ENCODE measurements at regions not wholly inside any gene's neighbourhood (a gene's known extent, or its start where the extent isn't known, plus 50 kb on each side); places are given as distances from the start of the nearest gene placed in this dataset.

DNA sequence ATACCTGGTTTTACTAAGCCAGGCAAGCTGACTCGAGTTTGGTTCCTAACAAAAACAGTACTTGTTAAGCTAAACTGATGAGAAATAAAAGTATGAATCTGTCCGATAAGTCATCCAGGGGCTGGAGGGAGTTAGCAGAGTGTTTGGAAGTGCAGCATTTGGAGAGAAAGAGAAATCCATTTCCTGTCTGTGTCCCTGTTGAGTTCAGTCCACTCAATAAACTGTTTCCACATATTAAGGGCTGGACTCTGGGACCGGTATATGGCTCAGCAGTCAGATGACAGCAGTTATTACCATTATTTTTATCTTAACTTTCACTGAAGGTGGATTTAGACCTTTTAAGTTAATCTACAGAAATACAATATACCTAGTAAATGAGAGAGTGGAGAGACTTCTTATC lies 130.6 kb upstream of the ADRA1B start:
- TF ChIP-seq, protein P1, sequence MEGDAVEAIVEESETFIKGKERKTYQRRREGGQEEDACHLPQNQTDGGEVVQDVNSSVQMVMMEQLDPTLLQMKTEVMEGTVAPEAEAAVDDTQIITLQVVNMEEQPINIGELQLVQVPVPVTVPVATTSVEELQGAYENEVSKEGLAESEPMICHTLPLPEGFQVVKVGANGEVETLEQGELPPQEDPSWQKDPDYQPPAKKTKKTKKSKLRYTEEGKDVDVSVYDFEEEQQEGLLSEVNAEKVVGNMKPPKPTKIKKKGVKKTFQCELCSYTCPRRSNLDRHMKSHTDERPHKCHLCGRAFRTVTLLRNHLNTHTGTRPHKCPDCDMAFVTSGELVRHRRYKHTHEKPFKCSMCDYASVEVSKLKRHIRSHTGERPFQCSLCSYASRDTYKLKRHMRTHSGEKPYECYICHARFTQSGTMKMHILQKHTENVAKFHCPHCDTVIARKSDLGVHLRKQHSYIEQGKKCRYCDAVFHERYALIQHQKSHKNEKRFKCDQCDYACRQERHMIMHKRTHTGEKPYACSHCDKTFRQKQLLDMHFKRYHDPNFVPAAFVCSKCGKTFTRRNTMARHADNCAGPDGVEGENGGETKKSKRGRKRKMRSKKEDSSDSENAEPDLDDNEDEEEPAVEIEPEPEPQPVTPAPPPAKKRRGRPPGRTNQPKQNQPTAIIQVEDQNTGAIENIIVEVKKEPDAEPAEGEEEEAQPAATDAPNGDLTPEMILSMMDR (IDR thresholded peaks at IDR 0.05; ENCODE audit: extremely low read depth, low read depth, low read length), result no peak
- Histone ChIP-seq H3K27ac (ENCODE audit: low read depth, low read length) (no peak overlapping the region), H3K79me2 (ENCODE audit: insufficient read depth, low read length) (no peaks in the 10 kb centered on the region), H4K20me1 (ENCODE audit: insufficient read depth, low read length) (no peaks in the 10 kb centered on the region), H3K9me3 (ENCODE audit: low read depth, low read length) (no peaks in the 10 kb centered on the region), H3K36me3 (ENCODE audit: insufficient read depth, low read length) (no peaks in the 10 kb centered on the region), H3K4me3 (ENCODE audit: insufficient read depth, low read length) (no peak overlapping the region), H2AFZ (ENCODE audit: low read length) (no peak overlapping the region), H3K27me3 (ENCODE audit: insufficient read depth, low read length) (no peaks in the 10 kb centered on the region), H3K4me2 (ENCODE audit: insufficient read depth, low read length) (no peak overlapping the region), H3K4me1 (ENCODE audit: insufficient read depth, low read length) (peaks cover 10% of the 10 kb centered on the region)
- peak; percentile 64 for DNase-seq (ENCODE audit: insufficient read length, low spot score, missing footprints)

DNA sequence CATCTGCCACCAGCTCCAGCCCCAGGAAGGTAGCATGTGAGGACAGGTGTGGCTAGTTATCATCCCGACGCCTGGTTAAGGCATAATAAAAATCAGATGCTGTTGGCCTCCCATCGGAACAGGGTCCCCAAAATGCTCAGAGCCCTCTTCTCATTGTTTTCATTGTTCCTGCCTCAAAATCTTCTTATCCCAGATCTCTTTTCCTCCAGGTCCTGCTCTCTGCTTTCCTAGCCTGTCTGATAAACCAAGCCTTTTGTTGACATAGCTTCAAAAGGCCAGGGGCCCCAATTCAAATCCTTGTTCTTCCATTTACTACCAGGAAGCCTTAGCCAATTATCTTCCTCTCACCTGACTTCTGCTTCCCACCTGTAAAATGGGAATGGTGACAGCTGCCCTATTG lies 130.1 kb upstream of the ADRA1B start:
- Histone ChIP-seq H4K20me1 (ENCODE audit: insufficient read depth, low read length) (no peaks in the 10 kb centered on the region), H2AFZ (ENCODE audit: low read length) (no peak overlapping the region), H3K79me2 (ENCODE audit: insufficient read depth, low read length) (no peaks in the 10 kb centered on the region), H3K4me3 (ENCODE audit: insufficient read depth, low read length) (no peak overlapping the region), H3K27me3 (ENCODE audit: insufficient read depth, low read length) (no peaks in the 10 kb centered on the region), H3K9me3 (ENCODE audit: low read depth, low read length) (no peaks in the 10 kb centered on the region), H3K4me2 (ENCODE audit: insufficient read depth, low read length) (no peak overlapping the region), H3K27ac (ENCODE audit: low read depth, low read length) (no peak overlapping the region), H3K36me3 (ENCODE audit: insufficient read depth, low read length) (no peaks in the 10 kb centered on the region), H3K4me1 (ENCODE audit: insufficient read depth, low read length) (peaks cover 10% of the 10 kb centered on the region)
- no peak for DNase-seq (ENCODE audit: insufficient read length, low spot score, missing footprints)
- TF ChIP-seq, protein P1 (IDR thresholded peaks at IDR 0.05; ENCODE audit: extremely low read depth, low read depth, low read length), result no peak

DNA sequence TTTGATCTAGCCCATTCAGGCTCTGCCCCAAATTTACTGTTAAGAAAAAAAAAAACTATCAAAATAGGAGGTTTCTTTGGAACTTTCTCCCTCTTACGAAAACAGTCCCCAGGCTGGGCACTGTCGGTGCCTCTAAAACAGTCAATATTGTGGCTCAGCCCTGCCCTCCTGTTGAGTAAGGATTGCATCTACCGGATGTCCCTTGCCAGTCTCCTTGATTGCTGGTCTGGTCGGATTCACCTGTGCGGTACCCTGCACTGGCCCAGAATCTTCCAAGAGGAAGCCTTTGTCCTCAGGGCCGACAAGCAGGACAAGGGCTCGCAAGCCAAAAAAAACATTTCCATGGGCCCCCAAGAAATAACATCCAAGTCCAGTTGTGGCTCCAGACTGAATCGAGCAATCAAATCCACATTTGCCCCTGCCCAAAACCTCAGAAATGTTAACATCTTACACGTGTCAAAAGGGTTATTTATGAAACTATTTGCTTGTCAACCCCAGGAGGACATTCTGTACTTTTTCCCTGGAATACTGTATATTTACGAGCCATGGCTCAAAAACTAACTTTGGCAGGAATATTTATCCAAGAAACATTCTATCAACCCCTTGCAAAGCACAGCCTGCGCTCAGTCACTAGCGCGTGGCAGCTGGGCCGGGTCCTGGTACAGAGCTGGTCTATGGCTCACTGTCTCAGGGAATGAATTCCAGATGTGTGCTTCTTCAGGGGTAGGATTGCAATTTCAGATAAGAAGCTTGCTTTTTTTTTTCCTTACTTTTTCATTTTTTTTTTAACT lies 129.2 kb upstream of the ADRA1B start:
- H3K79me2 ChIP-seq (ENCODE audit: insufficient read depth, low read length), result no peaks in the 10 kb centered on the region
- H2AFZ ChIP-seq (ENCODE audit: low read length), result no peak overlapping the region
- peaks cover 10% of the 10 kb centered on the region for H3K4me1 ChIP-seq (ENCODE audit: insufficient read depth, low read length)
- H3K4me2 ChIP-seq (ENCODE audit: insufficient read depth, low read length), result no peak overlapping the region
- H3K27me3 ChIP-seq (ENCODE audit: insufficient read depth, low read length), result no peaks in the 10 kb centered on the region
- no peak overlapping the region for H3K27ac ChIP-seq (ENCODE audit: low read depth, low read length)
- TF ChIP-seq, protein P1 (IDR thresholded peaks at IDR 0.05; ENCODE audit: extremely low read depth, low read depth, low read length), result no peak
- no peak overlapping the region for H3K4me3 ChIP-seq (ENCODE audit: insufficient read depth, low read length)
- no peaks in the 10 kb centered on the region for H4K20me1 ChIP-seq (ENCODE audit: insufficient read depth, low read length)
- DNase-seq (ENCODE audit: insufficient read length, low spot score, missing footprints), result no peak
- no peaks in the 10 kb centered on the region for H3K9me3 ChIP-seq (ENCODE audit: low read depth, low read length)
- no peaks in the 10 kb centered on the region for H3K36me3 ChIP-seq (ENCODE audit: insufficient read depth, low read length)

DNA sequence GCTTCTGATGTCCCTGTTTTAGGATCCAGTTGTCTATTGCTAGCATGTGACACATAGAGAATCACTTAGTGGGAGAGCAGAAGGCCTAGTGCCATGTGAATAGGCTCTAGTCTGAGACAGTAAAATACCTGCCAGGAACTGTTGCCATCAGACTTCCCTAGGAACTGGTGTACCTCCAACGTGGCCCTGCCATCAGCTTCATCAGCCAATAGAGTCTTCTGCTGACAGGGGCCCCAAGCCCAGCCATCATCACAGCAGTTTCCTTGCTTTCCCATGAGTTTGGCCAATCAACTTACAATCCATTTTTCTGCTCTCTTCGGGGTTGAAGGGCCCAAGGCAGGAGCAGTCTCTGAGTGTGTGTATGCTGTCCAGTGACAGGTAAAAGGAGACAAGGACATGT lies 128.4 kb upstream of the ADRA1B start:
- Histone ChIP-seq H2AFZ (ENCODE audit: low read length) (no peak overlapping the region), H3K27me3 (ENCODE audit: insufficient read depth, low read length) (no peaks in the 10 kb centered on the region), H3K9me3 (ENCODE audit: low read depth, low read length) (no peaks in the 10 kb centered on the region), H3K36me3 (ENCODE audit: insufficient read depth, low read length) (no peaks in the 10 kb centered on the region), H3K4me2 (ENCODE audit: insufficient read depth, low read length) (no peak overlapping the region), H3K4me3 (ENCODE audit: insufficient read depth, low read length) (no peak overlapping the region), H3K4me1 (ENCODE audit: insufficient read depth, low read length) (peaks cover 10% of the 10 kb centered on the region), H3K27ac (ENCODE audit: low read depth, low read length) (no peak overlapping the region), H4K20me1 (ENCODE audit: insufficient read depth, low read length) (no peaks in the 10 kb centered on the region), H3K79me2 (ENCODE audit: insufficient read depth, low read length) (no peaks in the 10 kb centered on the region)
- no peak for DNase-seq (ENCODE audit: insufficient read length, low spot score, missing footprints)
- TF ChIP-seq, protein P1 (IDR thresholded peaks at IDR 0.05; ENCODE audit: extremely low read depth, low read depth, low read length), result no peak

Data from osteoblast (primary cell).